ENCODE measurements at regions not wholly inside any gene's neighbourhood (a gene's known extent, or its start where the extent isn't known, plus 50 kb on each side); places are given as distances from the start of the nearest gene placed in this dataset.

- TF ChIP-seq SP7 (tag by site-specific recombination; IDR thresholded peaks at IDR 0.05) (no peak), TRIM28 (IDR thresholded peaks at IDR 0.05; ENCODE audit: borderline replicate concordance, low read length) (no peak), ZNF362 (tag by site-specific recombination; IDR thresholded peaks at IDR 0.05) (no peak), ZNF654 (tag by site-specific recombination; IDR thresholded peaks at IDR 0.05; ENCODE audit: low read depth) (no peak)
- TF ChIP-seq, protein P1, sequence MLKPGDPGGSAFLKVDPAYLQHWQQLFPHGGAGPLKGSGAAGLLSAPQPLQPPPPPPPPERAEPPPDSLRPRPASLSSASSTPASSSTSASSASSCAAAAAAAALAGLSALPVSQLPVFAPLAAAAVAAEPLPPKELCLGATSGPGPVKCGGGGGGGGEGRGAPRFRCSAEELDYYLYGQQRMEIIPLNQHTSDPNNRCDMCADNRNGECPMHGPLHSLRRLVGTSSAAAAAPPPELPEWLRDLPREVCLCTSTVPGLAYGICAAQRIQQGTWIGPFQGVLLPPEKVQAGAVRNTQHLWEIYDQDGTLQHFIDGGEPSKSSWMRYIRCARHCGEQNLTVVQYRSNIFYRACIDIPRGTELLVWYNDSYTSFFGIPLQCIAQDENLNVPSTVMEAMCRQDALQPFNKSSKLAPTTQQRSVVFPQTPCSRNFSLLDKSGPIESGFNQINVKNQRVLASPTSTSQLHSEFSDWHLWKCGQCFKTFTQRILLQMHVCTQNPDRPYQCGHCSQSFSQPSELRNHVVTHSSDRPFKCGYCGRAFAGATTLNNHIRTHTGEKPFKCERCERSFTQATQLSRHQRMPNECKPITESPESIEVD (tag by site-specific recombination; IDR thresholded peaks at IDR 0.05): no peak
Observed at GRCh38 chr10:113320987-113321386, 231.9 kb upstream of the HABP2 start (continued).

DNA sequence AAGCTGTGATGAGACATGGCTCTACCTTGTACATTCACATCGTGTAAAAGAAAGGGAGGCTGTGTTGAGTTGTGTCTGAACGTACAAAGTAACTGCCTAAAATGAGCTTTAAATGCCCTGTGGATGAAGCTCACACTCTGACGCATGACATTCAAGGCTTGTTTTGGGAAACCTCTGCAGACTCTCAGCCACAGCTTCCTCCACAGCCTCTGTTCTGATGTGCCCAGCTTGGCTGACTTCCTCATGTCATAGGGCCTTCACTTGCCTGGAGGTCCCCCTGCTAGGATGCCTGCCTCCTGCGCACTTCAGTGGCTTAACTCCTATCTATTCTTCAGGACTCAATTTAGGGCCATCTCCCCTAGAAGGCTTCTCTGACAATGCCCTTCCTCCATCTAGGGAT is 230.0 kb upstream of the HABP2 start:
- no peaks in the 10 kb centered on the region for H3K36me3 ChIP-seq (ENCODE audit: control insufficient read depth in 2 of 2, insufficient read depth in 1 of 2, low read length in 2 of 2)
- CTCF ChIA-PET: interaction anchor here (1.5 kb wide), 1 partner anchor 24 kb away, joined by 3 read pairs; no protein-coding TSS in a partner anchor
- no peaks in the 10 kb centered on the region for H3K9me3 ChIP-seq (ENCODE audit: control insufficient read depth, insufficient read depth, low read depth, low read length)
- H3K4me1 ChIP-seq (ENCODE audit: control insufficient read depth, insufficient read depth, low read length): peaks cover 5% of the 10 kb centered on the region; the same call in 1 of the 2 replicates
- H3K27ac ChIP-seq (ENCODE audit: extremely low read depth, low read depth, low read length): no peak overlapping the region
- TF ChIP-seq ZNF843 (tag by site-specific recombination; IDR thresholded peaks at IDR 0.05) (no peak), ZNF140 (tag by site-specific recombination; IDR thresholded peaks at IDR 0.05) (no peak), ZNF202 (tag by site-specific recombination; IDR thresholded peaks at IDR 0.05; ENCODE audit: borderline replicate concordance) (no peak), ZSCAN30 (tag by site-specific recombination; IDR thresholded peaks at IDR 0.05) (no peak), ZNF184 (tag by site-specific recombination; IDR thresholded peaks at IDR 0.05) (no peak), ZNF292 (tag by site-specific recombination; IDR thresholded peaks at IDR 0.05; ENCODE audit: borderline replicate concordance, low read depth) (no peak), FEZF1 (tag by site-specific recombination; IDR thresholded peaks at IDR 0.05) (no peak), WT1 (tag by site-specific recombination; IDR thresholded peaks at IDR 0.05) (no peak), ZNF658 (tag by site-specific recombination; IDR thresholded peaks at IDR 0.05) (no peak), ZNF660 (tag by site-specific recombination; IDR thresholded peaks at IDR 0.05) (no peak), ZFP3 (tag by site-specific recombination; IDR thresholded peaks at IDR 0.05; ENCODE audit: low read depth) (no peak), ZNF223 (tag by site-specific recombination; IDR thresholded peaks at IDR 0.05) (no peak), ZNF280C (tag by site-specific recombination; IDR thresholded peaks at IDR 0.05) (no peak)
- TF ChIP-seq, protein P2, sequence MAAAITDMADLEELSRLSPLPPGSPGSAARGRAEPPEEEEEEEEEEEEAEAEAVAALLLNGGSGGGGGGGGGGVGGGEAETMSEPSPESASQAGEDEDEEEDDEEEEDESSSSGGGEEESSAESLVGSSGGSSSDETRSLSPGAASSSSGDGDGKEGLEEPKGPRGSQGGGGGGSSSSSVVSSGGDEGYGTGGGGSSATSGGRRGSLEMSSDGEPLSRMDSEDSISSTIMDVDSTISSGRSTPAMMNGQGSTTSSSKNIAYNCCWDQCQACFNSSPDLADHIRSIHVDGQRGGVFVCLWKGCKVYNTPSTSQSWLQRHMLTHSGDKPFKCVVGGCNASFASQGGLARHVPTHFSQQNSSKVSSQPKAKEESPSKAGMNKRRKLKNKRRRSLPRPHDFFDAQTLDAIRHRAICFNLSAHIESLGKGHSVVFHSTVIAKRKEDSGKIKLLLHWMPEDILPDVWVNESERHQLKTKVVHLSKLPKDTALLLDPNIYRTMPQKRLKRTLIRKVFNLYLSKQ (tag by site-specific recombination; IDR thresholded peaks at IDR 0.05; ENCODE audit: borderline replicate concordance): no peak
- H3K4me3 ChIP-seq (ENCODE audit: low read depth, low read length): no peak overlapping the region
- POLR2A ChIA-PET: no interaction called here

Data from HEK293 (cell line).